Suprapubic skin (tissue), 4 donors: ENCODE measurements at regions not wholly inside any gene's neighbourhood (a gene's known extent, or its start where the extent isn't known, plus 50 kb on each side); places are given as distances from the start of the nearest gene placed in this dataset.

ENCODE experiments used
- CTCF ChIP-seq, 2 donors: fragments of 200-600 bp in 1 of 2; fragments of 450-650 bp in 1 of 2; sonication (generic) in 1 of 2; IDR thresholded peaks; one replicate each; pipeline ENCODE4 v1.5.1; 2016 to 2019; ENCODE audit warnings: antibody characterized with exemption in 2 of 2, mild to moderate bottlenecking in 1 of 2, moderate library complexity in 1 of 2
- EP300 ChIP-seq: sonication (generic); formaldehyde crosslinking; IDR thresholded peaks from one replicate; pipeline ENCODE4 v1.6.1; 2017; ENCODE audit warnings: antibody characterized with exemption
- POLR2A ChIP-seq, 2 donors: fragments of 450-650 bp; IDR thresholded peaks; one replicate each; pipeline ENCODE4 v1.6.1; 2017; ENCODE audit warnings: antibody characterized with exemption in 2 of 2, mild to moderate bottlenecking in 2 of 2, moderate library complexity in 2 of 2
- POLR2AphosphoS5 ChIP-seq, 3 donors: sonication (generic); formaldehyde crosslinking; IDR thresholded peaks; one replicate each; pipeline ENCODE4 v1.6.1; 2017; ENCODE audit warnings: antibody characterized with exemption in 3 of 3

- TF ChIP-seq EP300 (no peak), CTCF (IDR thresholded peaks at IDR 0.05) (no peak), POLR2A (IDR thresholded peaks at IDR 0.05) (no peak), POLR2AphosphoS5 (IDR thresholded peaks at IDR 0.05) (no peak)
Observed at GRCh38 chr2:128876986-128877983, 558.6 kb upstream of the HS6ST1 start.
